ENCODE measurements at regions not wholly inside any gene's neighbourhood (a gene's known extent, or its start where the extent isn't known, plus 50 kb on each side); places are given as distances from the start of the nearest gene placed in this dataset.
A peak's percentile ranks its signal among the peaks of the same experiment; 100 is the strongest.

DNA sequence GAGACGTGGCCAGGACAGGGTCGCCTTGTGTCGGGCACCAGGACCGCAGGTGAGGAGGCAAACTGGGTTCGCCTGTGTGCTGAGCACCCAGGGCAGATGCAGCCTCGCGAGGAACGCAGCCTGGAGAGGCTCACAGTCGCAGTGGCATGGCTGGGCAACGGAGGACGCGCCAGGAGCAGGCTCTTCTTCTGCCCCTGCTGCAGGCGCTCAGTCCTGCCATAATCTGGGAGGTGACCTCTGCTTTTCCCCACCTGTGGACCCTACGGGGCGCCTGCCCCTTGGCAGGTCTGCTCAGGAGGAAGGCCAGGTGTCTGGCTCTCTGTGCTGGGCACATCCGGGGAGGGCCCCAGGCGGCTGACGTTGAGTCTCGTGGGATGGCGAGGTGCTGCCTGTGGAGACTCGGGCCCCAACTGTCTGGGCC is 1136.2 kb downstream of the BRD1 start:
- ChIA-PET CTCF (ENCODE audit: low intra/inter-chr PET ratio, low total read pairs) (no interaction called here), POLR2A (interaction anchor here (1.3 to 4.0 kb wide), 3 partner anchors 9 to 13 kb away, joined by 4 to 56 read pairs (median 16); no protein-coding TSS in a partner anchor)
- Histone ChIP-seq H4K20me1 (ENCODE audit: insufficient read depth, low read length) (no peaks in the 10 kb centered on the region; the same call in 1 of the 2 replicates), H3K4me2 (ENCODE audit: low read depth, low read length) (peak overlapping the region; percentile 86; the same call in 1 of the 2 replicates), H3K9ac (ENCODE audit: insufficient read depth, low read depth, low read length) (peak overlapping the region; percentile 49; the same call in 1 of the 2 replicates), H3K27ac (ENCODE audit: extremely low read length, insufficient read depth, low read length) (no peak overlapping the region), H3K9me3 (ENCODE audit: low read length) (no peaks in the 10 kb centered on the region), H2AFZ (ENCODE audit: low read length) (no peak overlapping the region), H3K4me3 (replicated peaks in 1 of 3; ENCODE audit: insufficient read depth in 1 of 3, low read depth in 2 of 3, low read length in 3 of 3) (peak overlapping the region in 2 of 3 experiments; percentile 29 to 78; a peak in 3 of 6 replicates), H3K79me2 (ENCODE audit: insufficient read depth, low read length) (peaks cover 48% of the 10 kb centered on the region), H3K4me1 (ENCODE audit: insufficient read depth, low read length) (peaks cover 80% of the 10 kb centered on the region), H3K36me3 (replicated peaks in 1 of 2; ENCODE audit: control insufficient read depth in 1 of 2, insufficient read depth in 2 of 2, low read length in 2 of 2) (no peaks in the 10 kb centered on the region; a peak in 1 of 5 replicates), H3K27me3 (ENCODE audit: control insufficient read depth in 1 of 2, insufficient read depth in 2 of 2, low read length in 2 of 2) (peaks cover 0 to 3% of the 10 kb centered on the region in 2 experiments; a peak in 1 of 5 replicates)
- BruUV-seq (replicated peaks) = no TSS peak
- intact Hi-C loops (cut with micrococcal nuclease; ENCODE audit: unreplicated experiment) = no loop called here
- 94% methylated on average over 8 of the region's 21 CpGs for WGBS (ENCODE audit: low lambda C conversion rate)
- DNase-seq (ENCODE audit: low spot score) = no peak
- no peak for ATAC-seq
- no peak for TF ChIP-seq NFE2 (CRISPR knock-in tag; IDR thresholded peaks at IDR 0.05)
- TF ChIP-seq, protein P1, sequence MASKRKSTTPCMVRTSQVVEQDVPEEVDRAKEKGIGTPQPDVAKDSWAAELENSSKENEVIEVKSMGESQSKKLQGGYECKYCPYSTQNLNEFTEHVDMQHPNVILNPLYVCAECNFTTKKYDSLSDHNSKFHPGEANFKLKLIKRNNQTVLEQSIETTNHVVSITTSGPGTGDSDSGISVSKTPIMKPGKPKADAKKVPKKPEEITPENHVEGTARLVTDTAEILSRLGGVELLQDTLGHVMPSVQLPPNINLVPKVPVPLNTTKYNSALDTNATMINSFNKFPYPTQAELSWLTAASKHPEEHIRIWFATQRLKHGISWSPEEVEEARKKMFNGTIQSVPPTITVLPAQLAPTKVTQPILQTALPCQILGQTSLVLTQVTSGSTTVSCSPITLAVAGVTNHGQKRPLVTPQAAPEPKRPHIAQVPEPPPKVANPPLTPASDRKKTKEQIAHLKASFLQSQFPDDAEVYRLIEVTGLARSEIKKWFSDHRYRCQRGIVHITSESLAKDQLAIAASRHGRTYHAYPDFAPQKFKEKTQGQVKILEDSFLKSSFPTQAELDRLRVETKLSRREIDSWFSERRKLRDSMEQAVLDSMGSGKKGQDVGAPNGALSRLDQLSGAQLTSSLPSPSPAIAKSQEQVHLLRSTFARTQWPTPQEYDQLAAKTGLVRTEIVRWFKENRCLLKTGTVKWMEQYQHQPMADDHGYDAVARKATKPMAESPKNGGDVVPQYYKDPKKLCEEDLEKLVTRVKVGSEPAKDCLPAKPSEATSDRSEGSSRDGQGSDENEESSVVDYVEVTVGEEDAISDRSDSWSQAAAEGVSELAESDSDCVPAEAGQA (IDR thresholded peaks at IDR 0.05; ENCODE audit: low read depth) = no peak
- TF ChIP-seq, protein P1 (CRISPR knock-in tag; IDR thresholded peaks at IDR 0.05; ENCODE audit: borderline replicate concordance) = no peak
- TF ChIP-seq, protein P2, sequence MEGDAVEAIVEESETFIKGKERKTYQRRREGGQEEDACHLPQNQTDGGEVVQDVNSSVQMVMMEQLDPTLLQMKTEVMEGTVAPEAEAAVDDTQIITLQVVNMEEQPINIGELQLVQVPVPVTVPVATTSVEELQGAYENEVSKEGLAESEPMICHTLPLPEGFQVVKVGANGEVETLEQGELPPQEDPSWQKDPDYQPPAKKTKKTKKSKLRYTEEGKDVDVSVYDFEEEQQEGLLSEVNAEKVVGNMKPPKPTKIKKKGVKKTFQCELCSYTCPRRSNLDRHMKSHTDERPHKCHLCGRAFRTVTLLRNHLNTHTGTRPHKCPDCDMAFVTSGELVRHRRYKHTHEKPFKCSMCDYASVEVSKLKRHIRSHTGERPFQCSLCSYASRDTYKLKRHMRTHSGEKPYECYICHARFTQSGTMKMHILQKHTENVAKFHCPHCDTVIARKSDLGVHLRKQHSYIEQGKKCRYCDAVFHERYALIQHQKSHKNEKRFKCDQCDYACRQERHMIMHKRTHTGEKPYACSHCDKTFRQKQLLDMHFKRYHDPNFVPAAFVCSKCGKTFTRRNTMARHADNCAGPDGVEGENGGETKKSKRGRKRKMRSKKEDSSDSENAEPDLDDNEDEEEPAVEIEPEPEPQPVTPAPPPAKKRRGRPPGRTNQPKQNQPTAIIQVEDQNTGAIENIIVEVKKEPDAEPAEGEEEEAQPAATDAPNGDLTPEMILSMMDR (CRISPR knock-in tag; IDR thresholded peaks at IDR 0.05) = no peak
- TF ChIP-seq JUND (CRISPR knock-in tag; IDR thresholded peaks at IDR 0.05) = no peak
- TF ChIP-seq PRMT3 (CRISPR knock-in tag; IDR thresholded peaks at IDR 0.05; ENCODE audit: borderline replicate concordance, low read depth) = no peak
- no peak for TF ChIP-seq ZFX (CRISPR knock-in tag; IDR thresholded peaks at IDR 0.05; ENCODE audit: low read depth)
- no peak for TF ChIP-seq GABPB1 (CRISPR knock-in tag; IDR thresholded peaks at IDR 0.05)
- TF ChIP-seq SIN3A (IDR thresholded peaks at IDR 0.05; ENCODE audit: borderline replicate concordance, low read depth, low read length) = no peak
- no peak for FAIRE-seq
- in situ Hi-C loops (cut with HindIII; ENCODE audit: extremely low pct_ligation_motif_present, low pct_unique_long_range_greater_than_20kb) = no loop called here

All from HepG2 (cell line).